Right ventricle myocardium superior (tissue), 1 donor: ENCODE measurements at regions not wholly inside any gene's neighbourhood (a gene's known extent, or its start where the extent isn't known, plus 50 kb on each side); places are given as distances from the start of the nearest gene placed in this dataset.
"Not testable (repeated sequence)": the region's sequence is repeated elsewhere in the genome, so short reads cannot be mapped to it uniquely, and the experiment has no call there.

Experiments
- ATAC-seq: fragments of 200-7000 bp; cut with Tn5 transposase; one replicate; pipeline ENCODE4 v1.9.1; 2020; ENCODE audit warnings: mild to moderate bottlenecking; ENCODE audit not compliant: poor library complexity
- DNase-seq: peaks from one replicate; pipeline ENCODE4 v3.0.0-alpha.2; 2020
- intact Hi-C: fragments of 100-400 bp; cut with DNase I; formaldehyde crosslinking; loops from one replicate; pipeline ENCODE4 v1.11.2; 2022
- donor health status: DM: no; HTN: yes; CAD: no; lungs with severe emphysema.

GRCh38 chr12:23359975-23360701 is 589.3 kb downstream of the SOX5 start:
- no peak for DNase-seq
- ATAC-seq = no peak
- intact Hi-C loops = no loop called here

DNA sequence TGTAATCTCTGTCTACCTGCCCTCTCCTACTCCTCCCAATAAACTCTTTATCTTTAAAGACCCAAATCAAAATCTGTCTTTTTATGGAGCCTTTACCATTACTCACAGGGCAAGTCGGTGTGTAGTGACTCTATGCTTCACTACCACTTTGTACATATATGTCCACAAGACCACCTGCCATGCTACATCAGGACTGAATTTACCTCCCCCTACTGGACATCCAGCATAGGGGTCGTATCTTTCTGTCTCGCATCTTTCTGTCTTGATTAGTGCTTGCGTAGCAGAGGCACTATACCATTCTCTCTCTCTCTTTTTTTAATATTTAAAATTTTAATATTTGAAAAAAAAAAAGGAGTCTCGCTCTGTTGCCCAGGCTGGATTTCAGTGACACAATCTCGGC is 587.5 kb downstream of the SOX5 start:
- DNase-seq (no peak), ATAC-seq (no peak)

DNA sequence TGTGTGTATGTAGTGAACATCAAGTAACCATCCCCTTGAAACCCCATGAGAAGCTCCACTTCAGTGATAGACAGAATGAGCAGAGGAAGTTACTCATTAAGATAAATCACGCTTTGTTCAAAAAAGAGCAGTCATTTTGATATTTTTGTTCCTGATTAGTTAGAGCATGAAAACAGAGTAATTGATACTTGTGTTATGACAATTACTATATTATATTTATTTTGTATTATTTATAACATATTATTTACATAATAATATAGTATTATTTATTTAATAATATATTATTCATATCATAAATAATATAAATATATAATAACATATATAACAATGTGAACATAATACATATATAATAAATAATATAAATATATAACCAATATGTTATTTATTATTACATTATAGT is 580.9 kb downstream of the SOX5 start:
- DNase-seq (no peak), ATAC-seq (no peak)
- intact Hi-C loops = no loop called here

More for the DNA sequence above, 587.5 kb downstream of the SOX5 start:
- intact Hi-C loops = no loop called here

- intact Hi-C loops = no loop called here
- ATAC-seq (no peak), DNase-seq (no peak)
Observed at GRCh38 chr12:23375621-23376020, 573.8 kb downstream of the SOX5 start.

GRCh38 chr12:23376238-23376637 is 573.2 kb downstream of the SOX5 start:
- intact Hi-C loops = no loop called here
- ATAC-seq = no peak
- DNase-seq = no peak

DNA sequence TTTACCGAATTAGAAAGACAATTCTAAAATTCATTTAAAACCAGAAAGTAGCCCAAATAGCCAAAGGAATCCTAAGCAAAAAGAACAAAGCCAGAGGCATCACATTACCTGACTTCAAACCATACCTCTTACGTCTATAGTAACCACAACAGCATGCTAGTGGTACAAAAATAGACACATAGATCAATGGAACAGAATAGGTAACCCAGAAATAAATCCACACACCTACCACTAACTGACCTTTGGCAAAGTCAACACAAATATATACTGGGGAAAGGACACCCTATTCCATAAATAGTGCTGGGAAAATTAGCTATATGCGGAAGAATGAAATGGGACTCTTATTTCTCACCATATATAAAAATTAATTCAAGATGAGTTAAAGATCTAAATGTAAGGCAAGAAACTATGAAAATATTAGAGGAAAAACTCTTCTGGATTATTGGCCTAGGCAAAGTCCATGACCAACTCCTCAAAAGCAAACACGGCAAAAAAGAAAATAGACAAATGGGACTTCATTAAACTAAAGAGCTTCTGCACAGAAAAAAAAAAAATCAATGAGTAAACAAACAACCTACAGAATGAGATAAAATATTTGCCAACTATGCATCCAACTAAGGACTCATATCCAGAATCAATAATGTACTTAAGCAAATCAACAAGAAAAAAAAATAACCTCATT is 568.9 kb downstream of the SOX5 start:
- intact Hi-C loops = no loop called here
- DNase-seq (no peak), ATAC-seq (no peak)

DNA sequence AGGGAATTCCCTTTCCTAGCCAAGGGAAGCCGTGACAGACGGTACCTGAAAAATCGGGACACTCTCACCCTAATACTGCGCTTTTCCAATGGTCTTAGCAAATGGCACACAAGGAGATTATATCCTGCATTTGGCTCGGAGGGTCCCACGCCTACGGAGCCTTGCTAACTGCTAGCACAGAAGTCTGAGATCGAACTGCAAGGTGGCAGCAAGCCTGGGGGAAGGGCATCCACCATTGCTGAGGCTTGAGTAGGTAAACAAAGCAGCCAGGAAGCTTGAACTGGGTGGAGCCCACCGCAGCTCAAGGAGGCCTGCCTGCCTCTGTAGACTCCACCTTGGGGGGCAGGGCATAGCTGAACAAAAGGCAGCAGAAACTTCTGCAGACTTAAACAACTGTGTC is 560.6 kb downstream of the SOX5 start:
- DNase-seq, intact Hi-C loops, ATAC-seq: not testable (repeated sequence)

DNA sequence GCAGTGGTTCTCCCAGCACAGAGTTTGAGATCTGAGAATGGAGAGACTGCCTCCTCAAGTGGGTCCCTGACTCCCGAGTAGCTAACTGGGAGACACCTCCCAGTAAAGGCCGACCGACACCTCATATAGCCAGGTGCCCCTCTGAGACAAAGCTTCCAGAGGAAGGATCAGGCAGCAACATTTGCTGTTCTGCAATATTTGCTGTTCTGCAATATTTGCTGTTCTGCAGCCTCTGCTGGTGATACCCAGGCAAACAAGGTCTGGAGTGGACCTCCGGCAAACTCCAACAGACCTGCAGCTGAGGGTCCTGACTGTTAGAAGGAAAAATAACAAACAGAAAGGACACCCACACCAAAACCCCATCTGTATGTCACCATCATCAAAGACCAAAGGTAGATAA is 560.2 kb downstream of the SOX5 start:
- intact Hi-C loops, ATAC-seq, DNase-seq: not testable (repeated sequence)

GRCh38 chr12:23399402-23399933 is 550.0 kb downstream of the SOX5 start:
- intact Hi-C loops = no loop called here
- ATAC-seq (no peak), DNase-seq (no peak)

DNA sequence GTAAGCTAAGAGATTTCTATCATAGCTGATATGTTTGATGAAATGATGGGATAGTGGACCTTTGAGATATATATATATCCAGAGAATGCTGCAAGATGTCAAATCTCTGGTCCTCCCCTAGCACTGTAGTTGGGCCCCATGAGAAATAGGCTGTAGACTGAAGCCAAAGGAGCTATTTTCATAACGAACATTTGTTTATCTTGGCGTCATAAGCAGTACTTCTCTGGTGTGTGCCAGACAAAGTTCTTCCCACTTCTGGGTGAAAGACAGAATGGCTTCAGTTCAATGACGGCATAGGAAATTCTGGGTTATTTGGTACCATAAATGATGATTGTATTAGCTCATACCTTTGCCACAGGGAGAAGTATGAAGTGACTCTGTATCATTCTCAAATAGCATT is 534.3 kb downstream of the SOX5 start:
- no peak for DNase-seq
- no peak for ATAC-seq
- intact Hi-C loops = no loop called here

DNA sequence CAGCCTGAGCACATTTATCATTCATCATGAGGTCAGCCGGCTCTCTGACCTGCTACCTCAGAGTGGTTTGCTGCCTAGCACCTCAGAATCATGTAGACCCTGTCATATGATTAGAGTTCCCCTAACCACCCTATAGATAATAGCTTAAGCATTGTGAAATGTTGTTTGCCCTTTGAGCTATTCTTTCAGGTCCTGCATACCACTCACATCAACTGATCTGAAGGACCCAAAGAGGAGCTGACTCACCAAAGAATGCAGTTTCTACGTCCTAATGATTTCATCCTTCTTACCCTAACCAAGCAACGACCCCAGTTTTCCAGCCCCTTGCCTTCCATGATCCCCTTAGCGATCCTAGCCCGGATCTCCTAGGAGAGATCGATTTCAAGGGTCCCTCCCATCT is 527.9 kb downstream of the SOX5 start:
- DNase-seq (no peak), ATAC-seq (no peak)
- intact Hi-C loops = no loop called here

GRCh38 chr12:23423097-23423687 is 526.3 kb downstream of the SOX5 start:
- ATAC-seq = no peak
- no peak for DNase-seq
- intact Hi-C loops = no loop called here

GRCh38 chr12:23423796-23424195 is 525.7 kb downstream of the SOX5 start:
- DNase-seq = no peak
- ATAC-seq = no peak
- intact Hi-C loops = no loop called here

GRCh38 chr12:23424685-23425084 is 524.8 kb downstream of the SOX5 start:
- intact Hi-C loops = no loop called here
- DNase-seq = no peak
- no peak for ATAC-seq

GRCh38 chr12:23426328-23426727 is 523.1 kb downstream of the SOX5 start:
- ATAC-seq = no peak
- DNase-seq = no peak

DNA sequence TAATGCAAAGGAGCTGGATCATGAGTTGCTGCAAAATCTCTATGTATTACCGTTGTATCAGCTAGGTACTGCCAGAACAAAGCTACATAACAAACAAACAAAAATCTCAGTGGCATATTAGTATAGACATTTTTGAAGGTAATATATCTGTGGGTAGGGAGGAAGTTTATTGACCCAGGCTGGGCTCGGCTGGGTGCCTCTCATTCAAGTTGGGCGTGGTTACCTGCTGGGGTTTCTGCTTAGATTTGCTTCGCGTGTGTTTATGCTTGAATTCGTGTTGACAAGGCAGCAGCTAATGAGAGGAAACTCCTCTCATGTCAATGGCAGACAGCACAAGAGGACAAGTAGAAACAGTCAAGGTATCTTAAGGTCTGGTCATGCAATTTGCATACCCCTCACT is 520.7 kb downstream of the SOX5 start:
- intact Hi-C loops = no loop called here
- DNase-seq = no peak
- no peak for ATAC-seq

More at GRCh38 chr12:23426328-23426727, 523.1 kb downstream of the SOX5 start:
- intact Hi-C loops = no loop called here

DNA sequence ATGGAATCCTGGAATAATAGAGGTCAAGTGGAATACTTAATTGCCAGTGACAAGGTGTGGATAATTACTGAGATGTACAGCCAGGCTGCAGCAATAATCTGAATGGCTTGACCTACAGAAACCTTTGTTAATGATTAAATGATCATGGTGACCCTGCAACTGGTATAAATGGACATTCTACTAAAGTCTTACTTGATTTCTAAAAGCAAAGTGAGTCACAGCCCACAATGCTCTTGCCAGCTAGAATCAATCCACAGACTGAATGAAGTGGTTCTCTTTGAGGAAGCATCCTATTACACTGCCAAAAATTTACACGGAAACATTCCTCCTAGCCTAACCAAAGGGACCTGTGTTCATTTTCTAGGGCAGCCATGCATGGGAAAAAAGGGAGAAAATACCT is 518.5 kb downstream of the SOX5 start:
- intact Hi-C loops = no loop called here
- no peak for ATAC-seq
- DNase-seq = no peak

- intact Hi-C loops = no loop called here
- no peak for ATAC-seq
Observed at GRCh38 chr12:23433121-23433520, 516.3 kb downstream of the SOX5 start.

DNA sequence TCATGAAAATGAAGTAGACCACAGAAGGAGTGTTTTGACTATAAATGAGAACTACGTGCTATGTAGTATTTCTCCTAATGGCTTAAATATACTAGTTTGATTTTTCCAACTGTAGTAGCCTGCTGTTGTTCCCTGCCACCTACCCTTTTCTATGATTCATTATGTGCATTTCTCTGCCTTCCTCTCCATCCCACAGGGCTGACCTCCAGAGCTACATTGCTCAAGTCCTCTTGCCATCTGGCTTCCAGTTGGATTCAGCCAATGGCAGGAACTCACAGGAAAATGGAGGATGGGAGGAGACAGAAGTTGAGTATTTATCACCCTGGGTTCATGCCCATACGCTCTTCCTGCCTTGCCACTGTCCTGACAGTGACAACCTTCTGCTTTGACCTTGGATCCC is 515.3 kb downstream of the SOX5 start:
- intact Hi-C loops = no loop called here
- no peak for DNase-seq
- ATAC-seq = no peak

More at GRCh38 chr12:23433121-23433520, 516.3 kb downstream of the SOX5 start:
- DNase-seq = no peak

- DNase-seq (no peak), ATAC-seq (no peak)
- intact Hi-C loops = no loop called here
Observed at GRCh38 chr12:23446746-23447145, 502.7 kb downstream of the SOX5 start.
